B cell (primary cell): ENCODE measurements at regions not wholly inside any gene's neighbourhood (a gene's known extent, or its start where the extent isn't known, plus 50 kb on each side); places are given as distances from the start of the nearest gene placed in this dataset.
"Not testable (repeated sequence)": the region's sequence is repeated elsewhere in the genome, so short reads cannot be mapped to it uniquely, and the experiment has no call there.

Source experiments
- ATAC-seq: fragments of 200-7000 bp; cut with Tn5 transposase; one replicate; pipeline ENCODE4 v1.10.0; 2021; ENCODE audit warnings: low read depth, mild to moderate bottlenecking, moderate number of reproducible peaks, moderate library complexity
- CTCF ChIA-PET: fragments of 350-600 bp; sonication (Branson Sonifier 250); formaldehyde crosslinking; loops from one replicate; lab custom pipeline; 2021; ENCODE audit warnings: antibody characterized with exemption, inconsistent platforms; lab: Charles Lee
- POLR2A ChIA-PET: fragments of 350-600 bp; sonication (Branson Sonifier 250); formaldehyde crosslinking; loops from one replicate; lab custom pipeline; 2021; ENCODE audit warnings: antibody characterized with exemption; lab: Charles Lee
- DNase-seq: peaks from one replicate; pipeline ENCODE4 v3.0.0; 2013
- H2AFZ ChIP-seq: 2 replicates; pipeline ENCODE4 v1.6.1; 2012; ENCODE audit warnings: mild to moderate bottlenecking, low read depth, low read length; ENCODE audit not compliant: insufficient read depth, poor library complexity, severe bottlenecking
- H3K27ac ChIP-seq, 2 donors: 1 replicate in 1 of 2; 2 replicates in 1 of 2; pipeline ENCODE4 v1.5.1; 2012 to 2013; ENCODE audit warnings: low read length in 2 of 2, mild to moderate bottlenecking in 2 of 2, moderate library complexity in 1 of 2
- H3K27me3 ChIP-seq, 4 experiments: fragments of 200-600 bp in 1 of 4; sonication (generic) in 1 of 4; replicated peaks in 1 of 4; 1 replicate in 2 of 4; 2 replicates in 2 of 4; pipeline versions ENCODE4 v1.6.1 to v1.7.0; 2013 to 2016; ENCODE audit warnings: low read length in 3 of 4, mild to moderate bottlenecking in 2 of 4, mixed read lengths in 1 of 4, moderate library complexity in 1 of 4; ENCODE audit not compliant: insufficient read depth in 4 of 4, control insufficient read depth in 3 of 4; ENCODE audit errors: control extremely low read depth in 1 of 4
- H3K36me3 ChIP-seq, 2 experiments: replicated peaks in 1 of 2; 1 replicate in 1 of 2; 2 replicates in 1 of 2; pipeline versions ENCODE4 v1.6.1 to v1.7.1; 2013; ENCODE audit warnings: low read length in 1 of 2; ENCODE audit not compliant: insufficient read depth in 2 of 2, control insufficient read depth in 1 of 2; ENCODE audit errors: control extremely low read depth in 1 of 2, extremely low read depth in 1 of 2
- H3K4me1 ChIP-seq, 2 donors: fragments of 200-600 bp in 1 of 2; sonication (generic) in 1 of 2; 1 replicate in 1 of 2; 2 replicates in 1 of 2; pipeline versions ENCODE4 v1.5.1 to v1.6.1; 2013 to 2017; ENCODE audit warnings: low read length in 2 of 2; ENCODE audit not compliant: control insufficient read depth in 2 of 2, insufficient read depth in 2 of 2
- H3K4me2 ChIP-seq: replicated peaks from 2 replicates; pipeline ENCODE3; 2012; ENCODE audit warnings: mild to moderate bottlenecking, low read depth, low read length; ENCODE audit not compliant: poor library complexity, severe bottlenecking
- H3K4me3 ChIP-seq, 5 experiments: fragments of 200-600 bp in 1 of 5; sonication (generic) in 1 of 5; 1 replicate in 3 of 5; 2 replicates in 2 of 5; pipeline versions ENCODE4 v1.5.1 to v1.7.0; 2011 to 2016; ENCODE audit warnings: low read length in 4 of 5, mild to moderate bottlenecking in 4 of 5, low read depth in 2 of 5, control low read depth in 1 of 5, moderate library complexity in 1 of 5; ENCODE audit not compliant: insufficient read depth in 1 of 5; ENCODE audit errors: control extremely low read depth in 1 of 5, extremely low read depth in 1 of 5
- H3K79me2 ChIP-seq: fragments of 200-600 bp; sonication (generic); one replicate; pipeline ENCODE4 v1.6.0; 2016; ENCODE audit warnings: low read length; ENCODE audit not compliant: control insufficient read depth, insufficient read depth
- H3K9ac ChIP-seq: fragments of 200-600 bp; sonication (generic); 2 replicates; pipeline ENCODE4 v1.6.1; 2017; ENCODE audit warnings: mild to moderate bottlenecking, low read length, moderate library complexity
- H3K9me3 ChIP-seq, 3 donors: one replicate each; pipeline versions ENCODE4 v1.6.1 to v1.7.1; 2013; ENCODE audit warnings: low read length in 2 of 3; ENCODE audit not compliant: control insufficient read depth in 2 of 3, insufficient read depth in 1 of 3; ENCODE audit errors: control extremely low read depth in 1 of 3
- H4K20me1 ChIP-seq: 2 replicates; pipeline ENCODE4 v1.6.0; 2012; ENCODE audit warnings: mild to moderate bottlenecking, low read length; ENCODE audit not compliant: insufficient read depth, control insufficient read depth, poor library complexity, severe bottlenecking
- H3K27ac Mint-ChIP-seq: one replicate; pipeline ENCODE4 v1.8.0; 2021; ENCODE audit warnings: mixed read lengths
- H3K27me3 Mint-ChIP-seq: one replicate; pipeline ENCODE4 v1.8.0; 2021; ENCODE audit warnings: mixed read lengths
- H3K4me1 Mint-ChIP-seq: one replicate; pipeline ENCODE4 v1.8.0; 2021; ENCODE audit warnings: mixed read lengths
- H3K4me3 Mint-ChIP-seq: one replicate; pipeline ENCODE4 v1.8.0; 2021; ENCODE audit warnings: mixed read lengths
- H3K9me3 Mint-ChIP-seq: one replicate; pipeline ENCODE4 v1.8.0; 2022; ENCODE audit warnings: mixed read lengths; ENCODE audit not compliant: insufficient read depth
- EZH2 ChIP-seq: IDR thresholded peaks from 2 replicates; pipeline ENCODE4 v1.6.1; 2012; ENCODE audit warnings: borderline replicate concordance, low read depth, mild to moderate bottlenecking, moderate library complexity, low read length; ENCODE audit not compliant: insufficient read depth, poor library complexity, severe bottlenecking
- WGBS: methylation state at CpG from one replicate; pipeline ENCODE4 v1.1.5; 2013; ENCODE audit warnings: missing lambda C conversion rate; ENCODE audit not compliant: insufficient coverage; 5-methylcytosine and 5-hydroxymethylcytosine counted together
- intact Hi-C: fragments of 100-400 bp; cut with micrococcal nuclease; formaldehyde crosslinking; loops from one replicate; pipeline ENCODE4 v1.10.0; 2022
- TF ChIP-seq, protein P1 (sequence below): fragments of 200-600 bp; IDR thresholded peaks from one replicate; pipeline ENCODE4 v1.8.0; 2022; ENCODE audit warnings: antibody characterized with exemption, mild to moderate bottlenecking

DNA sequence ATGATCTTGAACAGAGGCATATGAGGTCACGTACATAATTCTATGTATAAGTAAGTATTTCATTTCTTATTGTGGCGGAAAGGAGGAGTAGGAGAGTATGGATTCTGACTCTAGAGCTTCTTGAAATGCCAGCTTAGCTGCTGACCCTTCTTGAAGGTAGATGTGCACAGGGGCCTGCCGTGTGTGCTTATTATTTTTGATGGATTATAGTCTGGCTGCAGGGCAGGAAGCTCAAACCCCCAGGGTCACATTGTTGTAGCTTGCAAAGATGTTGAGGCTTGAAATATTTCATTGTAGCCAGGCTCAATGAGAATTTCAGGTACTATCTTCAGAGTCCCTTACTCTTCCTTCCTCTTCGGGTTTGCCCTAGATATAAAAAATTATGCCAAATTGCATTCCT lies 418.8 kb downstream of the OLFM4 start:
- Histone ChIP-seq H3K9ac (no peak overlapping the region), H3K27me3 (no peaks in the 10 kb centered on the region), H4K20me1 (no peaks in the 10 kb centered on the region), H3K36me3 (no peaks in the 10 kb centered on the region), H3K79me2 (no peaks in the 10 kb centered on the region), H3K9me3 (peaks cover 0 to 19% (median 8%) of the 10 kb centered on the region in 3 donors), H3K27ac (no peak overlapping the region), H3K4me1 (no peaks in the 10 kb centered on the region), H2AFZ (no peak overlapping the region), H3K4me3 (no peak overlapping the region), H3K4me2 (no peak overlapping the region)
- H3K27me3 Mint-ChIP-seq = no peaks in the 10 kb centered on the region
- TF ChIP-seq, protein P1, sequence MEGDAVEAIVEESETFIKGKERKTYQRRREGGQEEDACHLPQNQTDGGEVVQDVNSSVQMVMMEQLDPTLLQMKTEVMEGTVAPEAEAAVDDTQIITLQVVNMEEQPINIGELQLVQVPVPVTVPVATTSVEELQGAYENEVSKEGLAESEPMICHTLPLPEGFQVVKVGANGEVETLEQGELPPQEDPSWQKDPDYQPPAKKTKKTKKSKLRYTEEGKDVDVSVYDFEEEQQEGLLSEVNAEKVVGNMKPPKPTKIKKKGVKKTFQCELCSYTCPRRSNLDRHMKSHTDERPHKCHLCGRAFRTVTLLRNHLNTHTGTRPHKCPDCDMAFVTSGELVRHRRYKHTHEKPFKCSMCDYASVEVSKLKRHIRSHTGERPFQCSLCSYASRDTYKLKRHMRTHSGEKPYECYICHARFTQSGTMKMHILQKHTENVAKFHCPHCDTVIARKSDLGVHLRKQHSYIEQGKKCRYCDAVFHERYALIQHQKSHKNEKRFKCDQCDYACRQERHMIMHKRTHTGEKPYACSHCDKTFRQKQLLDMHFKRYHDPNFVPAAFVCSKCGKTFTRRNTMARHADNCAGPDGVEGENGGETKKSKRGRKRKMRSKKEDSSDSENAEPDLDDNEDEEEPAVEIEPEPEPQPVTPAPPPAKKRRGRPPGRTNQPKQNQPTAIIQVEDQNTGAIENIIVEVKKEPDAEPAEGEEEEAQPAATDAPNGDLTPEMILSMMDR = no peak
- TF ChIP-seq EZH2 = no peak
- peaks cover 16% of the 10 kb centered on the region for H3K9me3 Mint-ChIP-seq
- intact Hi-C loops = no loop called here
- no peaks in the 10 kb centered on the region for H3K4me1 Mint-ChIP-seq
- H3K27ac Mint-ChIP-seq = no peak overlapping the region
- no peak overlapping the region for H3K4me3 Mint-ChIP-seq
- ATAC-seq (no peak), DNase-seq (no peak)
- ChIA-PET POLR2A (no interaction called here), CTCF (no interaction called here)
- 60% methylated on average over 1 of the region's 4 CpGs for WGBS

- no peaks in the 10 kb centered on the region for H3K4me1 Mint-ChIP-seq
- no peak for ATAC-seq
- no peak overlapping the region for H3K4me3 ChIP-seq
- H3K27me3 Mint-ChIP-seq = no peaks in the 10 kb centered on the region
- H3K4me2 ChIP-seq = no peak overlapping the region
- no peak overlapping the region for H3K4me3 Mint-ChIP-seq
- 97% methylated on average over 3 of the region's 5 CpGs for WGBS
- H3K4me1 ChIP-seq = no peaks in the 10 kb centered on the region
- H3K36me3 ChIP-seq = no peaks in the 10 kb centered on the region
- POLR2A ChIA-PET = no interaction called here
- no peak for TF ChIP-seq EZH2
- TF ChIP-seq, protein P1 = no peak
- H3K9me3 ChIP-seq = peaks cover 0 to 20% (median 8%) of the 10 kb centered on the region in 3 donors
- DNase-seq = no peak
- H3K27me3 ChIP-seq = no peaks in the 10 kb centered on the region
- no peaks in the 10 kb centered on the region for H3K79me2 ChIP-seq
- intact Hi-C loops = no loop called here
- no peak overlapping the region for H3K27ac Mint-ChIP-seq
- no peak overlapping the region for H3K27ac ChIP-seq
- no peak overlapping the region for H2AFZ ChIP-seq
- CTCF ChIA-PET = no interaction called here
- H3K9ac ChIP-seq = no peak overlapping the region
- peaks cover 16% of the 10 kb centered on the region for H3K9me3 Mint-ChIP-seq
- H4K20me1 ChIP-seq = no peaks in the 10 kb centered on the region
Observed at GRCh38 chr13:53447863-53448262, 419.2 kb downstream of the OLFM4 start.

DNA sequence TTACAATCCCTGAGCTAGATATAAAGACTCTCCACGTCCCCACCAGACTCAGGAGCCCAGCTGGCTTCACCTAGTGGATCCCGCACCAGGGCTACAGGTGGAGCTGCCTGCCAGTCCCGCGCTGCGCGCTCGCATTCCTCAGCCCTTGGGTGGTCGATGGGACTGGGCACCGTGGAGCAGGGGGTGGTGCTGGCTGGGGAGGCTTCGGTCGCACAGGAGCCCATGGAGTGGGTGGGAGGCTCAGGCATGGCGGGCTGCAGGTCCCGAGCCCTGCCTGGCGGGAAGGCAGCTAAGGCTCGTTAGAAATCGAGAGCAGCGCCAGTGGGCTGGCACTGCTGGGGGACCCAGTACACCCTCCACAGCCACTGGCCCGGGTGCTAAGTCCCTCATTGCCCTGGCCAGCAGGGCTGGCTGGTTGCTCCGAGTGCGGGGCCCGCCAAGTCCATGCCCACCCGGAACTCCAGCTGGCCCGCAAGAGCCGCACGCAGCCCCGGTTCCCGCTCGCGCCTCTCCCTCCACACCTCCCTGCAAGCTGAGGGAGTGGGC lies 423.7 kb downstream of the OLFM4 start:
- WGBS = 97% methylated on average over 13 of the region's 29 CpGs
- ATAC-seq, H3K27me3 Mint-ChIP-seq, H3K36me3 ChIP-seq, H3K9ac ChIP-seq, H3K27ac Mint-ChIP-seq, H2AFZ ChIP-seq, H3K4me1 ChIP-seq, H3K27ac ChIP-seq, H3K4me3 Mint-ChIP-seq, intact Hi-C loops, H4K20me1 ChIP-seq, H3K4me3 ChIP-seq, POLR2A ChIA-PET, H3K4me2 ChIP-seq, H3K4me1 Mint-ChIP-seq, H3K27me3 ChIP-seq, CTCF ChIA-PET, H3K79me2 ChIP-seq, DNase-seq: not testable (repeated sequence)
- peaks cover 16% of the 10 kb centered on the region for H3K9me3 Mint-ChIP-seq
- peaks cover 0 to 20% (median 8%) of the 10 kb centered on the region in 3 donors for H3K9me3 ChIP-seq
